NCI-H82 (cell line): ENCODE measurements at regions not wholly inside any gene's neighbourhood (a gene's known extent, or its start where the extent isn't known, plus 50 kb on each side); places are given as distances from the start of the nearest gene placed in this dataset.

Experiments
- DNase-seq: peaks from one replicate; lab custom pipeline; 2025; lab: John Stamatoyannopoulos, UW

DNA sequence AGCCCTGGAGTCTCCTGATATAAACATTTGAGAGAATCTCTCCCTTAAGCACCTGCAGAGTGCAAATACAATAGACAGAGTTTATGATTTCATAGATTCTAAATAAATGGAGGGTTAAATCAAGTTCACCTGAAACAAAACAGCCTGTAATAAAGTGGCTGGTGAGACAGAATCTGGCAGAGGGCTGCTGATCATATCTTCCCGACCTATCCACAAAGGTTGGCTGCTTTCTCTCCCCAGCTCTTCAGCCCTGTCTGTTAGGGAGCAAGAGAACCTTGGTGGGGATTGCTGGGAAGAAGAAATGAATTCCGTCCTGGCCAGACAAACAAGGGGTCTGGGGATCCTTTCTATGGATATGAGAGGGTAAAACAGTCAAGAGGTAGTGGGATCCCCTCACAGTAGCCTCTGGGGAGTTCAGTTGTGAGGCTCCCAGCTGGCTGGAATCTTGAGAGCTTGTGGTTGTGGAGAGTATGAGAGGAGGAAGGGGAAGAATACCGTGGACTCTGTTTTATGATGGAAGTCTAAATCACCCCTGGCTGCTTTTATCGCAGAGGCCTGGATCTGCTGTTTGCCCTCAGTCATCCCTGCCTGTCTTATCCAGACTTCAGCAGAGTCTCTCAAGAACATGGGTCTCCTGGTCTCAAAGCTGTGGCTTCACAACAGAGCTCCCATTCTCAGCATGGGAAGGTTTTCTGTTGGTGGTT is 451.3 kb downstream of the NTRK3 start:
- DNase-seq: no peak

DNA sequence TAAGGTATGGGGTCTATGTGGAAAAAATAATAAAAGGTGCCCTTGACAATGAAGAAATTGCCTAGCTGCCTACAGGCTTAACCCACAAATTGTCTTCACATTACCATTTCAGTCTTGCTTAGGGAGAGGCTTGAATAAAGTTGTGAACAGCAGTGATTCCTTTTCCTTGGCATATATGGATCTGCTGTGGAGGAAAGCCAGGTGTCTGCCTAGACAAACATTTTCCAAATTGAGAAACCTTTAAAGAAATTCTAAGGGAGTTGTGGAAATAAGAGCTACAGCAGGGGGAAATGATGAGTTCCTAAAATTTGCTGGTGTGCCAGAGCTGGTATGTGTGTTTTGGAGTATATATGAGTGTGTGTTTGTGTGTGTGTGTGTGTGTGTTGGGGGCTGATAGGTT is 452.1 kb downstream of the NTRK3 start:
- no peak for DNase-seq

DNA sequence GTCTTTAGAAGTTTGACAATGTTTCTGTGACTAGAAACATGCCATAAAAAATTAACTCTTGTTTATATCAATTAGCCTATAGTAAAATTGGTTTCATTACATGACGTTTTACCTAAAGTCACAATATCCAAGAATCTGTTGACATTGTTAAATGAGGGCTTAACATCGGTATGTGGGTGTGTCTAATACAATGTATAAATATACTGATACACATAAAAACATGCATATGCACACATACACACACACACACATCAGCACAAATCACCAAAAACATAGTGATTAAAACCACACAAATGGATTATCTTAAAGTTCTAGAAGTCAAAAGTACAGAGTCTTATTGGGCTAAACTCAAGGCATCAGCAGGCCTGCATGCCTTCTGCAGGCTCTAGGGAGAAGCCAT is 456.7 kb downstream of the NTRK3 start:
- no peak for DNase-seq

DNA sequence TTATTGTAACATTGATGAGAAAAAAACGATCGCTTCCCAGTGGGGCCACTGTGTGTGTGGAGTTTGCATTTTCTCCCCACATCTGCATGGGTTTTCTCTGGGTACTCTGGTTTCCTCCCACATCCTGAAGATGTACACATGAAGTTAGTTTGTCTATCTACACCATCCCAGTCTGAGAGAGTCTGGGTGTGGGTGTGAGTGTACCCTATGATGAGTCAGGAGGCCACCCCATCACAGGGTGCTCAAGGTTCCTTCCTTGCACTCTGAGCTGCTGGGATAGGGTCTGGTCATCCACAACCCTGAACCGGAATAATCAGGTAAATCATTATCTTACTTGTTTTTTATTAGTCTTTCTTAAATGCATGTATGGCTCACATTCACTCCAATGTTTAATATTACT is 457.1 kb downstream of the NTRK3 start:
- no peak for DNase-seq

DNA sequence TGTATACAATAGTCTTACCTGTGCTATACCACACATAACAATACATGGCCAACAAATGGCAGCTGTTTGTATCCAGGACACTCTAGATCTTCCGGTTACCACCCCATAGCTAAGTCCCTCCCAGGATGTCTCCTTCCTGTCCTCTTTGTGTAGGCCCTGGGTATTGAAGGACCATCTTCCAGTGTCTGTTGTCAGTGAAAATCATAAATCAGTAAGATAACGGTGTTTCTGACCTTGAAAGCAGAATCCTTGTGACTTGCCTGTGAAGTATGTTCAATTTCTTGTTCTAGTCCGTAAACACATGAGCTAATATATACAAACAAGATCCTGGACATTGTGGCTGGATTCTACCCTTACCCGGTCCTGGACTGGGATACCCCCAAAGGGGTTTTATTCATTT is 462.8 kb downstream of the NTRK3 start:
- DNase-seq: no peak

- DNase-seq: no peak
Observed at GRCh38 chr15:87792250-87793040, 464.1 kb downstream of the NTRK3 start.

DNA sequence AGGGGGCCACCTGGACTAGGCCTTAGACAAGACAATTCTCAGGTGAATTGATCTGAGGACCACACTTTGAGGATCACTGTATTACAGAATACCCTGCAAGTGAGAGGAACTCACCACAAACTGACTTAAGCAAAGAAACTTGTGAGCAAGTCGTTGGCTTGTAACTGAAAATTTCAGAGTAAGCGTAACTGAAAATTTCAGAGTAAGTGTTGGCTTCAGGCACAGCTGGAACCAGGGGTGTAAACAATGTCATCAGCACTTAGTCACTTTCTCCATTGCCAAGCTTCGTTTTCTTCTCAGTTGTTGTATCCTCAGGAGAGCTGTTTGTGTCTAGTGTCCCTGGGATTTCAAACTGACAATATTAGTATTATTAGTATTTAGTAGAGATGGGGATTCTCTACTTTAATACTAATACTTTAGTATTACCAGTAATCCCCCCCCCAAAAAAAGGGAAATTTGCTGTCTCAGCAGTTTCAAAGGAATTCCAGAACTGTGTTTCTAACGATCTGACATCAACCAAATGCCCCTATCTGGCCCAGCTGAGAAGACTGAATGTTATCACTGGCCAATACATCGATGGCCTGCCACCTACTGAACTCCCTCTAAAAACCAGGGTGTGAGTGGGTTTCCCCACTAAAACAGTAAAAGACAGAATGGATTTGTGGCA is 474.4 kb downstream of the NTRK3 start:
- no peak for DNase-seq

DNA sequence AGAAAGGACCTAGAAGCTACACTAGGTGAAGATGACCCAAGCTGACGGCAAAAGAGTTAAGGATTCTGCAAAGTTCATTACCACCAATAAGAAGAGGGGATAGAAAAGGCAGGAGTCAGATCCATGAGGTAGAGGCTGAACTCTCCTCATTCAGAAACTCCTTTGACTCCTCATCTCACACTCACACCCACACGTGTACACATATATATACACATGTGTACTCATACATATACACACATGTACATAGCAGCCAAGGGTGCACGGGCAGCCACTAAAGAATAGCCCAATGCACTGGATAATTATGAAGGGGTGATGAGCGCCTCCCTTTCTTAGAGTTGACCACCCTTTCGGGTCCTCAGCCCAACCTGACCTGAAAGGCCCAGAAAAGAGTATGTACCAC is 476.8 kb downstream of the NTRK3 start:
- no peak for DNase-seq

DNA sequence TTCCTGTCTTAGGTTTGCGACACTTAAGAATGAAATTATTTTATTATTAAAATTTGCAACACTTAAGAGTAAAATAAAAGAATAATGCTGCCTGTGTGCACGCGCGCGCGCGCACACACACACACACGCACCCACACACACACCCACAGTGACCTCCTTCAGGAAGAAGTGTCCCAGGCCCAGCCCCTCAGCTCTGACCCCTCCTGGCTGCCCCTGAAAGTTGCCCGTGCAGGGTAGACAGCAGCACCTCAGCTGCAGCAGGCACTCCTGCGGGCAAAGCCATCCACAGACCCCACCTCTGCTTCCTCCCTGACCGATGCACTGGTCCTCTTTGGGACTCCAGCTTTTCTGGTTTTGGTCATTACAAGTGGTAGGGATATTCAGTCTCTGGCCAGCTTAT is 478.2 kb downstream of the NTRK3 start:
- DNase-seq: no peak

DNA sequence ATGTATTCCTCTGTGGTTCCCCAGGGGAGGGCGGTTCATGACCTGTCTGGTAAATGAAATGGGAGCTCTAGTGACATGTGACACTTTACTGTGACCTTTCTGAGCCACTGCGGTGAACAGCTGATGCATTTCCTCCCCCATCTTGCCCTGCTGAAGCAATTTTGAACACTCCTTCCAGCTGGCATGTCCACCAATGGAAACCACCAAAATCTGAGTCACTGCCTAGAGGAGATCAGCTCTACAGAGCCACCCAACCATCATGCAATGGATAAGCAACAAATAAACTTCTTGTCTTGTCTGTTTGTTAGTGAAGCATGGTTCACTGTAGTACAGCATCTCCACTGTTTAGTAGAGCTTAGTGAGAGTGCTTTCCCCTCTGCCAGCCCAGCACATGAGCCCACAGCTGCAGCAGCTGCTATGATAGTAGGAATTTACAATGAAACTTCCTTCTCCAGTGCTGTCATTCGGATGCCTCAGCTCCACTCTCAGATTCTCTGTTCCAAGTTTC is 479.4 kb downstream of the NTRK3 start:
- no peak for DNase-seq

GRCh38 chr15:87767516-87767915 is 489.0 kb downstream of the NTRK3 start:
- DNase-seq: no peak

DNA sequence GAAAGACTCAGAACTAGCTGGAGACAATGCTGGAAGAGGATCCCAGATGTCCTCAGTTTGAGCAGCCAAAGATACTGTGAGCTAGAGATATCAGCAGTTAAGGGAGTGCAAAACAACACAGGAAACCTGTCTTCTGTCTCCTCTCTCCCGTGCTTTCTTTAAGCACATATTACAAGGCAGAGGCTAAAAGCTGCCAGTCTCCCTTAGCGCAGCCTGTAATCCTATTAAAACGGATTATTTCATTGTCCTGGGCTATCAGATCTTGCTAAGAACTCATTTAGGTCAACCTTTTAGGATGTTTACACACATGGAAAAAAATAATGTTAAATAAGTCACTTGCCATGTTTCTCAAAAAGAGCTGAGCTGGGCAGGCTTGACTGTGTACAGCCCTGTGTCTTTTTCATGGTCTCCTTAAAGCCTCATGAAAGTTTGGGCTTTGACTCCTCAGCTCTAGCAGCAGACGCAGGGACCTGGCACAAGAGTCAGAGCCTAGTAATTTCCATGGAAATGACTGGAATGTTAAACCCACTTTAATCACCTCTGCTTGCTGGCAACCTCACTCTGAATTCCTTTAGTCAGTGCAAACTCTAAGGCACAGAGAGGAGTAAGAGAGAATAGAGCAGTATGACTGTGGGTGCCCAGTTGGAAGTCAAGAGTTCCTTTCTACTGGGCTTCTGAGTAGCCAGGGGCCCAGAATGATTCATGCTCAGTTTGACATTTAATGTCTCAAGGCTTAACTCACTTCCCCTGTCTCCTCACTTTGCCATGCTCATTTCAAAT is 491.9 kb downstream of the NTRK3 start:
- peak; percentile 92 for DNase-seq

DNA sequence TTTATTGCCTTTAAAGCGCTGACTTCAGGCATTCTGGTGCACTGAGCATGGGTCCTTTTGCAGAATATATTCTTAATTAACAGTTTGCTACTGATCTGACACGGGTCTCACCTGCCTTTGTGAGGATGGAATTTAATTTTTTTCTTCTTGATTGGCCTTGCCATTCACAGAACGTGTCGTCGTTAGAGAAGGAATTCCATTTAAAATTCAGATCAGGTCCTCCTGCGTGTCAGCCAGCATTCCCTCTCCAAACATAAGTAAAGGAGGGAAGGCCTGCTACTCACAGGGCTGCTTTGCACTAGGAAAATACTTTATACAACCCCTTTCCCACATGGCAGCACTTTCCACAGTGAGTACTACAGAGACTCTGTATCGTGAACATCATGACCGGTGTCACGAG is 492.7 kb downstream of the NTRK3 start:
- no peak for DNase-seq

DNA sequence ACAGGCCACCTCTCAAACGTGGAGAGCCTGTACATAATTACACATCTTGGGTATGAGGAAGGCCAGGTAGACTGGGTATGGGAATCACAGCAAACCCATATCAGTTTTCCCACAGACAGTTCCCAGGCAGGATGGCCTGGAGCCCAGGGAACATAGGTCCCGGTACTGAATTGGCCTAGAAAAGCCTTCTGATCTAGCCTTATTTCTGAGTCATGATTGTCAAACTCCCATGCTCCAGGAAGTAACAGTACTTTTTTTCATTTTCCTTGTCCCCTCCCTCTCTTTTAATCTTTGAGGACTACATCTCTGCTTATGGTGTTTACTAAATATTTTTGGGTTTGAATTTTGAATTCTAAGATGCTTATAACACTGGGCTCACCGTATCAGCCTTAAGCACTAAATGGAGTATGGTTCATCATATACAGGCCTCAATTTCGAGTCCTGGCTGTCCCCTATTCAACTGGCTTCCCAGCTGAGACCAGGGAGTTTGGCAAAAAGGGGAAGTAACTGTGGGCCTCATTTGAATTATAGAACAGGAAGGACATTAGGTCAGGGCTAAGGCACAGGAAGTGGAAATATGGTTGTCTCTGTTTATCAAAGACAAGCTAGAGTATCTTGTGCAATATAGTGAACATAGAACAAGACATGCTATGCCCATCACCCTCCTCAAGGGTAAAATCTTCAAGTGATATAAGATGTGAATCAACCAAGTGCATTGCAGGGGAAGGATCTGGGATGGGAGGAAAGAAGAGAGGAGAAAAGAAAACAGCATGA is 494.6 kb downstream of the NTRK3 start:
- no peak for DNase-seq

- no peak for DNase-seq
Observed at GRCh38 chr15:87760547-87761314, 495.8 kb downstream of the NTRK3 start.

DNA sequence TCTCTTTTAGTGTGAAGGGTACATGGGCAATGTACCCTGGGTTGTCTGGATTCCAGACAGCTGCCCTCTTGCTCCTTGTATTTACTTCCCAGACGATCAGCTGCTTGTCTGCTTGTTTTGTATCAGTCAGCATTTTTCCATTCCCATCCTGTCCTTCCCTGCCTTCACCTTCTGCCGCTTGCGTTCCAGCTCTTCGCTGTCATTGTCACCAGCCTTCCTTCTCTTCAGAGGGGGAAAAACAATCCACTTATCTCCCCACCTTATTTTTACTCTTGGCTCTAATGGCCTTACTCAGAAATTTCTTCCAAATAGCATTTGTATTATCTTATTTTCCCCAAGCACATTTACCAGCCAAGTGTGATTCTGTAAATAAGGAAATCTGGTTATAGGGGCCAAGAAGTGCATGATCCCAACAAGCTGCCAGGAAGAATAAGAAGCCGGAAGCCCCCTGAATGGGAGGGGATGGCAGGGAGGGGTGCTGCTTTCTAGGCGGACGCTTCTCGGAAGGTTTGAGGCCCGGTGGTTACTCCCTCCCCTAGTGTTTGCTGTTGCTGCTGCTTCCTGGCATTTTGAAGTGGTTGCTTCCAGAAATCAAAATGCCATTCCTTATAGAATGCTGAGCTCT is 497.6 kb downstream of the NTRK3 start:
- DNase-seq: peak; percentile 32

GRCh38 chr15:87757084-87757483 is 499.5 kb downstream of the NTRK3 start:
- DNase-seq: no peak

DNA sequence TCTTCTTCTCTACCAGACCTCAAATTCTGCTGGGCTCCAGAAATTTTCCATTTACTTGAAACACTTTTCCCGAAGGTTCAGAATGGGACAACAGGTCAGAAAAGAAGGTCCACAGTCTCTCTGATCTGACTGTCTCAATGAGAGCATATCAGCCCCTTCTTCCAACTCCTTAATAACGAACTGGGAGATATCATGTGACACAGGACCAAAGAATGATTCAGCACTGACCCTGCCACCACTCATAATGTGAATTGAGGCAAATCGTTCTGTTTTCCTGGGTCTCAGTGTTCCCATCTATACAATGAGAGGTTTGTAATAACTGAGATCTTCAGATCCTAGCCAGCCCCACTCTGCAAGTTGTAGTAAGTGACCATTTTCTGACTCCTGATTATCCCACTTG is 500.5 kb downstream of the NTRK3 start:
- DNase-seq: no peak

GRCh38 chr15:87755226-87755625 is 501.3 kb downstream of the NTRK3 start:
- DNase-seq: no peak

DNA sequence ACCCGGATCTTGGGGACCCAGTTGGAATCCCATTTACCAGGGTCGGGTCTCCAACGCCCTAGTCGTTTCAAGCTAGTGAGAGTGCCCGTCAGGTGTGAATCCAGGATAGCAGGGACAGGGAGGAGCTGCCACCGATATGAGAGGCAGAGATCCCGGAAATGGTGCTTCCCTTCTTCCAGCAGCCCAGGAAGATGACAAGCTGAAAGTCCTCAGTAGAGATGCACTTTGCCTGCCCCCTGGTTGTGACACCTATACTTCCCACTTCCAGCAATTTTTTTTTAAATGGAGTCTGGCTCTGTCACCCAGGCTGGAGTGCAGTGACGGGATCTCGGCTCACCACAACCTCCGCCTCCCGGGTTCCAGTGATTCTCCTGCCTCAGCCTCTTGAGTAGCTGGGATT is 503.0 kb downstream of the NTRK3 start:
- no peak for DNase-seq
